Trophoblast cell (in vitro differentiated cells and primary cell): ENCODE measurements at regions not wholly inside any gene's neighbourhood (a gene's known extent, or its start where the extent isn't known, plus 50 kb on each side); places are given as distances from the start of the nearest gene placed in this dataset.

Experiments used
- DNase-seq, 2 donors: peaks; one replicate each; pipeline ENCODE4 v3.0.0-alpha.2; 2016
- H2AFZ ChIP-seq: 2 replicates; pipeline ENCODE4 v1.6.1; 2013; ENCODE audit warnings: low read length, moderate library complexity, mild to moderate bottlenecking; ENCODE audit not compliant: insufficient read depth, poor library complexity
- H2AK5ac ChIP-seq: 2 replicates; pipeline ENCODE4 v1.6.1; 2013; ENCODE audit warnings: mild to moderate bottlenecking, low read length
- H2BK120ac ChIP-seq: 2 replicates; pipeline ENCODE4 v1.6.1; 2013; ENCODE audit warnings: low read length, mild to moderate bottlenecking, moderate library complexity; ENCODE audit not compliant: insufficient read depth, poor library complexity
- H2BK12ac ChIP-seq: 2 replicates; pipeline ENCODE4 v1.6.1; 2013; ENCODE audit warnings: mild to moderate bottlenecking, low read length, moderate library complexity
- H2BK5ac ChIP-seq: 2 replicates; pipeline ENCODE4 v1.6.1; 2013; ENCODE audit warnings: low read length, low read depth, moderate library complexity, mild to moderate bottlenecking; ENCODE audit not compliant: poor library complexity
- H3K14ac ChIP-seq: 2 replicates; pipeline ENCODE4 v1.6.1; 2013; ENCODE audit warnings: mild to moderate bottlenecking, low read length
- H3K18ac ChIP-seq: 2 replicates; pipeline ENCODE4 v1.6.1; 2013; ENCODE audit warnings: mild to moderate bottlenecking, low read length
- H3K23ac ChIP-seq: 2 replicates; pipeline ENCODE4 v1.6.1; 2013; ENCODE audit warnings: low read length
- H3K27ac ChIP-seq: 2 replicates; pipeline ENCODE4 v1.5.1; 2013; ENCODE audit warnings: low read depth, mild to moderate bottlenecking, inconsistent platforms, low read length, moderate library complexity
- H3K27me3 ChIP-seq: 2 replicates; pipeline ENCODE4 v1.6.1; 2013; ENCODE audit warnings: inconsistent platforms, mild to moderate bottlenecking, low read length, moderate library complexity; ENCODE audit not compliant: insufficient read depth
- H3K36me3 ChIP-seq, 2 experiments: 1 replicate in 1 of 2; 2 replicates in 1 of 2; pipeline ENCODE4 v1.6.1; 2013; ENCODE audit warnings: low read length in 2 of 2, mild to moderate bottlenecking in 2 of 2, moderate library complexity in 1 of 2; ENCODE audit not compliant: insufficient read depth in 2 of 2, control insufficient read depth in 1 of 2
- H3K4ac ChIP-seq: 2 replicates; pipeline ENCODE4 v1.6.1; 2013; ENCODE audit warnings: low read depth, mild to moderate bottlenecking, low read length, moderate library complexity
- H3K4me1 ChIP-seq, 2 experiments: 1 replicate in 1 of 2; 2 replicates in 1 of 2; pipeline ENCODE4 v1.6.1; 2013; ENCODE audit warnings: low read length in 2 of 2, mild to moderate bottlenecking in 2 of 2, moderate library complexity in 1 of 2; ENCODE audit not compliant: insufficient read depth in 2 of 2, control insufficient read depth in 1 of 2
- H3K4me2 ChIP-seq: 2 replicates; pipeline ENCODE4 v1.6.1; 2013; ENCODE audit warnings: inconsistent platforms, mild to moderate bottlenecking, low read length, moderate library complexity
- H3K4me3 ChIP-seq: 2 replicates; pipeline ENCODE4 v1.5.1; 2013; ENCODE audit warnings: mild to moderate bottlenecking, low read depth, low read length, inconsistent platforms
- H3K79me1 ChIP-seq: one replicate; pipeline ENCODE4 v1.6.1; 2013; ENCODE audit warnings: low read length
- H3K79me2 ChIP-seq: 2 replicates; pipeline ENCODE4 v1.6.1; 2013; ENCODE audit warnings: low read length, mild to moderate bottlenecking; ENCODE audit not compliant: control insufficient read depth, insufficient read depth, poor library complexity
- H3K9ac ChIP-seq: 2 replicates; pipeline ENCODE4 v1.6.1; 2013; ENCODE audit warnings: mild to moderate bottlenecking, low read length
- H3K9me3 ChIP-seq: 2 replicates; pipeline ENCODE4 v1.6.1; 2013; ENCODE audit warnings: low read depth, mild to moderate bottlenecking, control low read depth, inconsistent platforms, low read length; ENCODE audit not compliant: insufficient read depth
- H4K12ac ChIP-seq: 2 replicates; pipeline ENCODE4 v1.6.1; 2013; ENCODE audit warnings: low read depth, mild to moderate bottlenecking, low read length, moderate library complexity
- H4K8ac ChIP-seq: 2 replicates; pipeline ENCODE4 v1.6.1; 2013; ENCODE audit warnings: low read depth, mild to moderate bottlenecking, low read length, moderate library complexity
- H4K91ac ChIP-seq: one replicate; pipeline ENCODE4 v1.6.1; 2013; ENCODE audit warnings: low read depth, mild to moderate bottlenecking, low read length, moderate library complexity
- WGBS: extraction: QIAGEN DNeasy Blood & Tissue Kit; methylation state at CpG from one replicate; pipeline ENCODE4 v1.1.7; 2013; ENCODE audit warnings: missing lambda C conversion rate; ENCODE audit not compliant: insufficient read length, insufficient coverage; ENCODE audit errors: extremely low coverage; 5-methylcytosine and 5-hydroxymethylcytosine counted together

DNA sequence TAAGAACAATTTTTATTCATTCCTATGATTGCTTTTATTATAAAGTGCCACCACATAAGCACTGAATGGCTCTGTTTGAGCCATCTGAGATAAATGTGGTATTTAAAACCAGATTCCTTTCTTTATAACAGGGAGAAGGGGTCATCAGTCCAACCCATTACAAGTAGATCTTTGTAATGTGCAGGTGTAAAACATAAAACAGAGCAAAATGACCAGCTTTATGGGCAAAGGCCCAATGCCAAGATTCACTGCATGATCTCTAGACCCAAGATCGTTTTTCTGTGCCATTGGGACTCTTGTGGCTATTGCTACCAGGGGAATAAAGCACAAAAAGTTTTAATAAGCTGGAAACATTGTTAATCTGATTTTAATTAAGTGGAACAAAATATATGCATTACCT lies 469.9 kb downstream of the PRR16 start:
- H3K23ac ChIP-seq, result no peak overlapping the region
- no peaks in the 10 kb centered on the region for H3K27me3 ChIP-seq
- no peak overlapping the region for H2BK120ac ChIP-seq
- no peak overlapping the region for H3K27ac ChIP-seq
- WGBS, result no CpG with 5 or more reads among the region's 1 CpG
- H4K91ac ChIP-seq, result no peak overlapping the region
- H3K4me1 ChIP-seq, result no peaks in the 10 kb centered on the region
- H3K36me3 ChIP-seq, result no peaks in the 10 kb centered on the region
- no peak overlapping the region for H3K14ac ChIP-seq
- no peak overlapping the region for H3K4me2 ChIP-seq
- no peak overlapping the region for H2BK12ac ChIP-seq
- H4K8ac ChIP-seq, result no peak overlapping the region
- H3K9ac ChIP-seq, result no peak overlapping the region
- H3K9me3 ChIP-seq, result peaks cover 2% of the 10 kb centered on the region
- DNase-seq, result no peak
- H2AFZ ChIP-seq, result no peak overlapping the region
- H3K4me3 ChIP-seq, result no peak overlapping the region
- no peaks in the 10 kb centered on the region for H3K79me2 ChIP-seq
- no peak overlapping the region for H3K18ac ChIP-seq
- H3K79me1 ChIP-seq, result no peaks in the 10 kb centered on the region
- H3K4ac ChIP-seq, result no peak overlapping the region
- no peak overlapping the region for H4K12ac ChIP-seq
- H2AK5ac ChIP-seq, result no peak overlapping the region
- no peak overlapping the region for H2BK5ac ChIP-seq

- Histone ChIP-seq H3K9me3 (peaks cover 2% of the 10 kb centered on the region), H2BK12ac (no peak overlapping the region), H3K27me3 (no peaks in the 10 kb centered on the region), H3K79me2 (no peaks in the 10 kb centered on the region), H3K23ac (no peak overlapping the region), H3K14ac (no peak overlapping the region), H3K4me3 (no peak overlapping the region), H2BK120ac (no peak overlapping the region), H3K4me2 (no peak overlapping the region), H3K27ac (no peak overlapping the region), H4K12ac (no peak overlapping the region), H3K79me1 (no peaks in the 10 kb centered on the region), H3K4me1 (no peaks in the 10 kb centered on the region), H3K4ac (no peak overlapping the region), H4K91ac (no peak overlapping the region), H3K36me3 (no peaks in the 10 kb centered on the region), H3K9ac (no peak overlapping the region), H2AFZ (no peak overlapping the region), H2BK5ac (no peak overlapping the region), H3K18ac (no peak overlapping the region), H2AK5ac (no peak overlapping the region), H4K8ac (no peak overlapping the region)
- no CpG with 5 or more reads among the region's 31 CpGs for WGBS
- no peak for DNase-seq
Observed at GRCh38 chr5:120936652-120937051, 472.6 kb downstream of the PRR16 start.

DNA sequence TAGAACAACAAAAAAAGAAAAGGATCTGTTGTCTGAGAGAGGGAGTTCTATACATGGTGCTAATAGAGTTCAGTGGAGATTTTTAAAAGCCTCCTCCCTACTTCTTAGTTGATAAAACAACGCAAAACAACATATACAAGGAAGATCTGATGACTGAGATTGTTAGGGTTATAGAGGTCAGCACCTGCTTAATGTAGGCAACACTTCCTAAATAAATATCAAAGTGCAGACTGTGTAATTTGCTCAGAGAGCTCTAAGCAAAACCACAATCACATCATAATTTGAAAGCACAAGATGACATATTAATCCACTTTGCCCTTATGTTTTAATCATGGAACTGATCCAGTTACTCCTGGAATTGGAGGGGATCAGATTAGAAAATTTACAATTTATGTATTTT lies 474.5 kb downstream of the PRR16 start:
- WGBS, result no CpG with 5 or more reads among the region's 1 CpG

GRCh38 chr5:120942596-120943350 lies 478.7 kb downstream of the PRR16 start:
- Histone ChIP-seq H2AFZ (no peak overlapping the region), H3K9me3 (no peaks in the 10 kb centered on the region), H3K79me1 (no peaks in the 10 kb centered on the region), H3K14ac (no peak overlapping the region), H3K18ac (no peak overlapping the region), H3K27ac (no peak overlapping the region), H3K36me3 (no peaks in the 10 kb centered on the region), H3K23ac (no peak overlapping the region), H3K4me3 (no peak overlapping the region), H3K79me2 (no peaks in the 10 kb centered on the region), H4K12ac (no peak overlapping the region), H2BK120ac (no peak overlapping the region), H2AK5ac (no peak overlapping the region), H4K91ac (no peak overlapping the region), H4K8ac (no peak overlapping the region), H3K4ac (no peak overlapping the region), H3K27me3 (no peaks in the 10 kb centered on the region), H2BK12ac (no peak overlapping the region), H2BK5ac (no peak overlapping the region), H3K9ac (no peak overlapping the region), H3K4me2 (no peak overlapping the region), H3K4me1 (no peaks in the 10 kb centered on the region)
- no CpG with 5 or more reads among the region's 8 CpGs for WGBS
- peak in 1 of 2 donors; percentile 3 for DNase-seq

More for the DNA sequence above, 474.5 kb downstream of the PRR16 start:
- Histone ChIP-seq H3K4ac (no peak overlapping the region), H2BK120ac (no peak overlapping the region), H3K27me3 (no peaks in the 10 kb centered on the region), H3K27ac (no peak overlapping the region), H3K9me3 (peaks cover 2% of the 10 kb centered on the region), H3K9ac (no peak overlapping the region), H3K4me3 (no peak overlapping the region), H2BK12ac (no peak overlapping the region), H3K36me3 (no peaks in the 10 kb centered on the region), H2AK5ac (no peak overlapping the region), H3K14ac (no peak overlapping the region), H3K79me1 (no peaks in the 10 kb centered on the region), H2BK5ac (no peak overlapping the region), H3K4me2 (no peak overlapping the region), H3K79me2 (no peaks in the 10 kb centered on the region), H4K12ac (no peak overlapping the region), H3K23ac (no peak overlapping the region), H4K8ac (no peak overlapping the region), H2AFZ (no peak overlapping the region), H3K18ac (no peak overlapping the region), H4K91ac (no peak overlapping the region), H3K4me1 (no peaks in the 10 kb centered on the region)
- DNase-seq, result no peak
